ENCODE measurements at regions not wholly inside any gene's neighbourhood (a gene's known extent, or its start where the extent isn't known, plus 50 kb on each side); places are given as distances from the start of the nearest gene placed in this dataset.

DNA sequence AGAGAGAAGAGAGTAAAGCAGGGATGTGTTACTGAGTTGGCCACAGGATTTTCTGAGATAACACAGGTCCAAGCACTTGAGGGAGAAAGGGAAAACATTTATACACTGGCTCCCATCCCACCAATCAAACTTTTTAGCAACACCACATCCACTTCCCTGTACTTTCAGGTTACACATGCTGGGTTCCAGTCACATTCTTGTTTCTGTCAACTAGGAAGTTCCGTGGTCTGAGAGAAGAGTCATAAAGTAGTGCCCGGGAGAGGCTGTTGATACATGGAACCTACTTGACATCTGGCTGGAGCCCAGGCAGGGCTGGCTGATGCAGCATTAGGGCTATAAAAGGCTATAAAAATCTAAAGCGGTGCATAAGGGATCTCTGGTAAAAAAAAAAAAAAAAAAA lies 473.9 kb upstream of the COX7C start:
- Mint-ChIP-seq H3K36me3 (0 out of 2 replicates have a peak, but pooled peaks cover 3% of the 10 kb centered on the region), H3K4me1 (no peaks in the 10 kb centered on the region), H3K9me3 (peaks cover 11% of the 10 kb centered on the region), H3K27ac (no peak overlapping the region), H3K27me3 (ENCODE audit: low read depth) (no peaks in the 10 kb centered on the region), H3K4me3 (no peak overlapping the region)
- DNase-seq (ENCODE audit: low spot score) (no peak), ATAC-seq (no peak)
- TF ChIP-seq MYBL2 (CRISPR knock-in tag; IDR thresholded peaks at IDR 0.05): no peak
- TF ChIP-seq ZBTB21 (CRISPR knock-in tag; IDR thresholded peaks at IDR 0.05; ENCODE audit: borderline replicate concordance): no peak
- TF ChIP-seq IRF2 (CRISPR knock-in tag; IDR thresholded peaks at IDR 0.05; ENCODE audit: borderline replicate concordance, low read depth): no peak
- no peak for TF ChIP-seq CREM (CRISPR knock-in tag; IDR thresholded peaks at IDR 0.05)
- TF ChIP-seq ZNF138 (CRISPR knock-in tag; conservative IDR thresholded peaks at IDR 0.05): no peak
- TF ChIP-seq, protein P1, sequence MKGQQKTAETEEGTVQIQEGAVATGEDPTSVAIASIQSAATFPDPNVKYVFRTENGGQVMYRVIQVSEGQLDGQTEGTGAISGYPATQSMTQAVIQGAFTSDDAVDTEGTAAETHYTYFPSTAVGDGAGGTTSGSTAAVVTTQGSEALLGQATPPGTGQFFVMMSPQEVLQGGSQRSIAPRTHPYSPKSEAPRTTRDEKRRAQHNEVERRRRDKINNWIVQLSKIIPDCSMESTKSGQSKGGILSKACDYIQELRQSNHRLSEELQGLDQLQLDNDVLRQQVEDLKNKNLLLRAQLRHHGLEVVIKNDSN (CRISPR knock-in tag; IDR thresholded peaks at IDR 0.05): no peak
- TF ChIP-seq NR1H2 (CRISPR knock-in tag; IDR thresholded peaks at IDR 0.05): no peak
- TF ChIP-seq JAZF1 (CRISPR knock-in tag; IDR thresholded peaks at IDR 0.05): no peak
- TF ChIP-seq EMX1 (CRISPR knock-in tag; IDR thresholded peaks at IDR 0.05): no peak
- TF ChIP-seq ZNF396 (CRISPR knock-in tag; IDR thresholded peaks at IDR 0.05; ENCODE audit: borderline replicate concordance): no peak
- ChIA-PET POLR2A (interaction anchor here (0.6 kb wide), 1 partner anchor 42 kb away, joined by 3 read pairs; no protein-coding TSS in a partner anchor), CTCF (no interaction called here)

DNA sequence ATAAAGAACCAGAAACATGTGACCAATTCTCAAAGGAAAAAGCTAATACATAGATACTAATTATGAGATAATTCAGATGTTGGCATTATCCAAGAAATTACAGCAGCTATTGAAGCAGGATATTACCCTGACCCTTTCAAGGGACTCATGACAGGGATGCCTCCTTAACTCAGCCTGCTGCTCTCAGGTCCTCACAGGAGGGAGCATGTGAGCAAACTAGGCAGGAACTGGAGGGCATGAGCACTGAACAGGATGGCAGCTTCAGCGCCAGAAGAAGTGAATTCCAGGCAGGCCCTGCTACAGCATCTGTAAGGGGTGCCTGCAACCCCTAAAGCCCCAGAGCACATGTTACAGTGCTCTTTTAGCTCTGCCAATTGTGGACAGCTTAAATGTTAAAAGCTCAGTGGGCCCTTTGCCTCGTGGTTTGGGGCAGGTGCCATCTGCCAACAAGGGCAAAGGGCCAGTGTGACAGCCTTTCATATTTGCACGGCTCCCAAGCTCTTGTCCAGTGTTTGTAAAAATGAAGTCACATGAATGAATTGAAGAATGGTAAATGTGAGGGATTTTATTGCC lies 464.7 kb upstream of the COX7C start:
- Mint-ChIP-seq H3K36me3 (no peaks in the 10 kb centered on the region), H3K4me1 (0 out of 2 replicates have a peak, but pooled peaks cover 6% of the 10 kb centered on the region), H3K27ac (no peak overlapping the region), H3K9me3 (no peaks in the 10 kb centered on the region), H3K27me3 (ENCODE audit: low read depth) (no peaks in the 10 kb centered on the region), H3K4me3 (no peak overlapping the region)
- CTCF ChIA-PET: no interaction called here
- DNase-seq (ENCODE audit: low spot score) (no peak), ATAC-seq (peak; percentile 72)
- POLR2A ChIA-PET: no interaction called here
- TF ChIP-seq, protein P2, sequence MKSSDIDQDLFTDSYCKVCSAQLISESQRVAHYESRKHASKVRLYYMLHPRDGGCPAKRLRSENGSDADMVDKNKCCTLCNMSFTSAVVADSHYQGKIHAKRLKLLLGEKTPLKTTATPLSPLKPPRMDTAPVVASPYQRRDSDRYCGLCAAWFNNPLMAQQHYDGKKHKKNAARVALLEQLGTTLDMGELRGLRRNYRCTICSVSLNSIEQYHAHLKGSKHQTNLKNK (CRISPR knock-in tag; IDR thresholded peaks at IDR 0.05): no peak

DNA sequence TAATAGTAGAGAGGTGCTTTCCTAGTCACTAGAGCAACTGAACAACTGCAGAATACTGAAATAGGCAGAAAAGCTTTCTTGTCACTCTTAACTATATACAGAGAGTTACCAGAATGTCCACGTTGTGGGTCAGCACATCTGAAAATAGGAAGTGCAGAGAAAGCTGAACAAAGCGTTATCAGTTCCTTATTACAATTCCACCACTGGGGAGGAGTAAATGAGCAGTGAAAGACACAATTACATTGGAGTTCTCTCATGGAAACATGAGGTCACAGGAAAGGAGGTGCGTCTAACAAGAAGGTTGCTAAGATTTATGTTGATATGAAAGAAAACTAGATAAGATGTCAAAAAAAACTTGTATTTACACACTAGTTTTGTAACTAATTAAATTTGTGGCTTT lies 461.9 kb upstream of the COX7C start:
- ATAC-seq (no peak), DNase-seq (ENCODE audit: low spot score) (no peak)
- POLR2A ChIA-PET: no interaction called here
- Mint-ChIP-seq H3K36me3 (no peaks in the 10 kb centered on the region), H3K9me3 (no peaks in the 10 kb centered on the region), H3K27me3 (ENCODE audit: low read depth) (no peaks in the 10 kb centered on the region), H3K4me3 (no peak overlapping the region), H3K27ac (no peak overlapping the region), H3K4me1 (0 out of 2 replicates have a peak, but pooled peaks cover 6% of the 10 kb centered on the region)
- TF ChIP-seq, protein P3, sequence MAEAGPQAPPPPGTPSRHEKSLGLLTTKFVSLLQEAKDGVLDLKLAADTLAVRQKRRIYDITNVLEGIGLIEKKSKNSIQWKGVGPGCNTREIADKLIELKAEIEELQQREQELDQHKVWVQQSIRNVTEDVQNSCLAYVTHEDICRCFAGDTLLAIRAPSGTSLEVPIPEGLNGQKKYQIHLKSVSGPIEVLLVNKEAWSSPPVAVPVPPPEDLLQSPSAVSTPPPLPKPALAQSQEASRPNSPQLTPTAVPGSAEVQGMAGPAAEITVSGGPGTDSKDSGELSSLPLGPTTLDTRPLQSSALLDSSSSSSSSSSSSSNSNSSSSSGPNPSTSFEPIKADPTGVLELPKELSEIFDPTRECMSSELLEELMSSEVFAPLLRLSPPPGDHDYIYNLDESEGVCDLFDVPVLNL (CRISPR knock-in tag; IDR thresholded peaks at IDR 0.05; ENCODE audit: borderline replicate concordance, low read depth): no peak
- CTCF ChIA-PET: no interaction called here

DNA sequence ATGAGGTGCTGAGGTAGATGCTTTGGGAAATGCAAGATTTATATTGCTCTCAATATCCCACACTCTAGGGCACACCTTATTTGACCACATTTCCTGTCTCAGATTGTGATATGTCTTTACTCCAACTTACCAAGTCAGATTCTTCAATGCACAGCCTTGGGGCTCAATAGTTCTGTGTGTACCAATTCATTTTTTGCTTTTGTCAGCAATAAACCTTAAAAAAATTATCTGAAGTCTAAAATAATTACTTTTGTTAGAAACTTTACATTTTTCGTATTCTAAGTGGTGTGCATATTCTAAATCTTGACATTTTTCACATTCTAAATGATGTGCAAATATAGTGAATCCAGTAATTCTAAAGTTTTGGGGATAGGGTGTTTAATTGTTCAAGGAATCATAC lies 447.5 kb upstream of the COX7C start:
- ChIA-PET POLR2A (no interaction called here), CTCF (no interaction called here)
- no peaks in the 10 kb centered on the region for H3K27me3 Mint-ChIP-seq (ENCODE audit: low read depth)
- H3K4me3 Mint-ChIP-seq: no peak overlapping the region
- no peak for ATAC-seq
- peaks cover 5% of the 10 kb centered on the region for H3K36me3 Mint-ChIP-seq
- no peak for DNase-seq (ENCODE audit: low spot score)
- no peak overlapping the region for H3K27ac Mint-ChIP-seq
- peaks cover 11% of the 10 kb centered on the region for H3K9me3 Mint-ChIP-seq
- no peaks in the 10 kb centered on the region for H3K4me1 Mint-ChIP-seq
- TF ChIP-seq ZNF416 (CRISPR knock-in tag; IDR thresholded peaks at IDR 0.05) (no peak), KAT7 (CRISPR knock-in tag; IDR thresholded peaks at IDR 0.05; ENCODE audit: borderline replicate concordance) (no peak), ZNF317 (CRISPR knock-in tag; IDR thresholded peaks at IDR 0.05; ENCODE audit: borderline replicate concordance, low read depth) (no peak), TEAD4 (CRISPR knock-in tag; IDR thresholded peaks at IDR 0.05) (no peak), GTF2I (CRISPR knock-in tag; conservative IDR thresholded peaks at IDR 0.05) (no peak), ZNF219 (CRISPR knock-in tag; IDR thresholded peaks at IDR 0.05; ENCODE audit: borderline replicate concordance) (no peak)
- TF ChIP-seq, protein P4, sequence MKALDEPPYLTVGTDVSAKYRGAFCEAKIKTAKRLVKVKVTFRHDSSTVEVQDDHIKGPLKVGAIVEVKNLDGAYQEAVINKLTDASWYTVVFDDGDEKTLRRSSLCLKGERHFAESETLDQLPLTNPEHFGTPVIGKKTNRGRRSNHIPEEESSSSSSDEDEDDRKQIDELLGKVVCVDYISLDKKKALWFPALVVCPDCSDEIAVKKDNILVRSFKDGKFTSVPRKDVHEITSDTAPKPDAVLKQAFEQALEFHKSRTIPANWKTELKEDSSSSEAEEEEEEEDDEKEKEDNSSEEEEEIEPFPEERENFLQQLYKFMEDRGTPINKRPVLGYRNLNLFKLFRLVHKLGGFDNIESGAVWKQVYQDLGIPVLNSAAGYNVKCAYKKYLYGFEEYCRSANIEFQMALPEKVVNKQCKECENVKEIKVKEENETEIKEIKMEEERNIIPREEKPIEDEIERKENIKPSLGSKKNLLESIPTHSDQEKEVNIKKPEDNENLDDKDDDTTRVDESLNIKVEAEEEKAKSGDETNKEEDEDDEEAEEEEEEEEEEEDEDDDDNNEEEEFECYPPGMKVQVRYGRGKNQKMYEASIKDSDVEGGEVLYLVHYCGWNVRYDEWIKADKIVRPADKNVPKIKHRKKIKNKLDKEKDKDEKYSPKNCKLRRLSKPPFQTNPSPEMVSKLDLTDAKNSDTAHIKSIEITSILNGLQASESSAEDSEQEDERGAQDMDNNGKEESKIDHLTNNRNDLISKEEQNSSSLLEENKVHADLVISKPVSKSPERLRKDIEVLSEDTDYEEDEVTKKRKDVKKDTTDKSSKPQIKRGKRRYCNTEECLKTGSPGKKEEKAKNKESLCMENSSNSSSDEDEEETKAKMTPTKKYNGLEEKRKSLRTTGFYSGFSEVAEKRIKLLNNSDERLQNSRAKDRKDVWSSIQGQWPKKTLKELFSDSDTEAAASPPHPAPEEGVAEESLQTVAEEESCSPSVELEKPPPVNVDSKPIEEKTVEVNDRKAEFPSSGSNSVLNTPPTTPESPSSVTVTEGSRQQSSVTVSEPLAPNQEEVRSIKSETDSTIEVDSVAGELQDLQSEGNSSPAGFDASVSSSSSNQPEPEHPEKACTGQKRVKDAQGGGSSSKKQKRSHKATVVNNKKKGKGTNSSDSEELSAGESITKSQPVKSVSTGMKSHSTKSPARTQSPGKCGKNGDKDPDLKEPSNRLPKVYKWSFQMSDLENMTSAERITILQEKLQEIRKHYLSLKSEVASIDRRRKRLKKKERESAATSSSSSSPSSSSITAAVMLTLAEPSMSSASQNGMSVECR (CRISPR knock-in tag; IDR thresholded peaks at IDR 0.05; ENCODE audit: borderline replicate concordance): no peak
- TF ChIP-seq, protein P5, sequence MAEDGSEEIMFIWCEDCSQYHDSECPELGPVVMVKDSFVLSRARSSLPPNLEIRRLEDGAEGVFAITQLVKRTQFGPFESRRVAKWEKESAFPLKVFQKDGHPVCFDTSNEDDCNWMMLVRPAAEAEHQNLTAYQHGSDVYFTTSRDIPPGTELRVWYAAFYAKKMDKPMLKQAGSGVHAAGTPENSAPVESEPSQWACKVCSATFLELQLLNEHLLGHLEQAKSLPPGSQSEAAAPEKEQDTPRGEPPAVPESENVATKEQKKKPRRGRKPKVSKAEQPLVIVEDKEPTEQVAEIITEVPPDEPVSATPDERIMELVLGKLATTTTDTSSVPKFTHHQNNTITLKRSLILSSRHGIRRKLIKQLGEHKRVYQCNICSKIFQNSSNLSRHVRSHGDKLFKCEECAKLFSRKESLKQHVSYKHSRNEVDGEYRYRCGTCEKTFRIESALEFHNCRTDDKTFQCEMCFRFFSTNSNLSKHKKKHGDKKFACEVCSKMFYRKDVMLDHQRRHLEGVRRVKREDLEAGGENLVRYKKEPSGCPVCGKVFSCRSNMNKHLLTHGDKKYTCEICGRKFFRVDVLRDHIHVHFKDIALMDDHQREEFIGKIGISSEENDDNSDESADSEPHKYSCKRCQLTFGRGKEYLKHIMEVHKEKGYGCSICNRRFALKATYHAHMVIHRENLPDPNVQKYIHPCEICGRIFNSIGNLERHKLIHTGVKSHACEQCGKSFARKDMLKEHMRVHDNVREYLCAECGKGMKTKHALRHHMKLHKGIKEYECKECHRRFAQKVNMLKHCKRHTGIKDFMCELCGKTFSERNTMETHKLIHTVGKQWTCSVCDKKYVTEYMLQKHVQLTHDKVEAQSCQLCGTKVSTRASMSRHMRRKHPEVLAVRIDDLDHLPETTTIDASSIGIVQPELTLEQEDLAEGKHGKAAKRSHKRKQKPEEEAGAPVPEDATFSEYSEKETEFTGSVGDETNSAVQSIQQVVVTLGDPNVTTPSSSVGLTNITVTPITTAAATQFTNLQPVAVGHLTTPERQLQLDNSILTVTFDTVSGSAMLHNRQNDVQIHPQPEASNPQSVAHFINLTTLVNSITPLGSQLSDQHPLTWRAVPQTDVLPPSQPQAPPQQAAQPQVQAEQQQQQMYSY (CRISPR knock-in tag; IDR thresholded peaks at IDR 0.05): no peak
